Common myeloid progenitor, CD34-positive (primary cell): ENCODE measurements at regions not wholly inside any gene's neighbourhood (a gene's known extent, or its start where the extent isn't known, plus 50 kb on each side); places are given as distances from the start of the nearest gene placed in this dataset.

Experiments
- CTCF ChIA-PET: fragments of 350-600 bp; sonication (Branson Sonifier 250); formaldehyde crosslinking; loops from one replicate; lab custom pipeline; 2021; ENCODE audit warnings: antibody characterized with exemption; lab: Charles Lee
- POLR2A ChIA-PET: fragments of 350-600 bp; sonication (Branson Sonifier 250); formaldehyde crosslinking; loops from one replicate; lab custom pipeline; 2021; ENCODE audit warnings: antibody characterized with exemption; lab: Charles Lee
- DNase-seq, 3 donors: peaks; one replicate each; pipeline versions ENCODE4 v3.0.0 to v3.0.0-alpha.2; 2013
- H3K27ac ChIP-seq, 2 experiments: 1 replicate in 1 of 2; 2 replicates in 1 of 2; pipeline ENCODE4 v1.7.0; 2013; ENCODE audit warnings: inconsistent platforms in 2 of 2, low read length in 2 of 2, mild to moderate bottlenecking in 2 of 2, low read depth in 1 of 2, moderate library complexity in 1 of 2; ENCODE audit not compliant: severe bottlenecking in 2 of 2, insufficient read depth in 1 of 2, poor library complexity in 1 of 2
- H3K27me3 ChIP-seq, 5 experiments: replicated peaks in 2 of 5; 1 replicate in 3 of 5; 2 replicates in 2 of 5; pipeline versions ENCODE4 v1.6.1 to v1.7.0; 2013; ENCODE audit warnings: low read length in 4 of 5, mild to moderate bottlenecking in 2 of 5, moderate library complexity in 2 of 5, inconsistent platforms in 1 of 5; ENCODE audit not compliant: insufficient read depth in 5 of 5, control insufficient read depth in 4 of 5
- H3K36me3 ChIP-seq, 4 experiments: 1 replicate in 2 of 4; 2 replicates in 2 of 4; pipeline versions ENCODE4 v1.6.1 to v1.7.0; 2013; ENCODE audit warnings: low read length in 3 of 4, control low read depth in 1 of 4, mild to moderate bottlenecking in 1 of 4; ENCODE audit not compliant: control insufficient read depth in 4 of 4, insufficient read depth in 4 of 4
- H3K4me1 ChIP-seq, 4 experiments: 1 replicate in 3 of 4; 2 replicates in 1 of 4; pipeline versions ENCODE4 v1.6.1 to v1.7.1; 2013; ENCODE audit warnings: low read length in 3 of 4, mild to moderate bottlenecking in 3 of 4, control low read depth in 1 of 4, inconsistent platforms in 1 of 4, moderate library complexity in 1 of 4; ENCODE audit not compliant: control insufficient read depth in 4 of 4, insufficient read depth in 4 of 4; ENCODE audit errors: control extremely low read depth in 1 of 4
- H3K4me3 ChIP-seq, 7 experiments: 1 replicate in 4 of 7; 2 replicates in 3 of 7; pipeline versions ENCODE4 v1.5.1 to v1.7.0; 2013; ENCODE audit warnings: mild to moderate bottlenecking in 7 of 7, low read length in 6 of 7, moderate library complexity in 6 of 7, inconsistent platforms in 2 of 7, low read depth in 2 of 7, control low read depth in 1 of 7; ENCODE audit not compliant: insufficient read depth in 4 of 7, control insufficient read depth in 1 of 7; ENCODE audit errors: extremely low read depth in 1 of 7
- H3K9me3 ChIP-seq, 5 experiments: 1 replicate in 4 of 5; 2 replicates in 1 of 5; pipeline versions ENCODE4 v1.6.1 to v1.7.1; 2013; ENCODE audit warnings: low read length in 4 of 5, mild to moderate bottlenecking in 2 of 5, inconsistent platforms in 1 of 5, low read depth in 1 of 5, moderate library complexity in 1 of 5; ENCODE audit not compliant: control insufficient read depth in 4 of 5, insufficient read depth in 2 of 5; ENCODE audit errors: control extremely low read depth in 1 of 5
- WGBS: methylation state at CpG from one replicate; pipeline ENCODE4 v1.1.5; 2013; ENCODE audit not compliant: insufficient coverage; 5-methylcytosine and 5-hydroxymethylcytosine counted together

- no peak overlapping the region for H3K27ac ChIP-seq
- ChIA-PET CTCF (no interaction called here), POLR2A (no interaction called here)
- 88% methylated on average over 4 of the region's 5 CpGs for WGBS
- DNase-seq, result no peak
- no peaks in the 10 kb centered on the region for H3K9me3 ChIP-seq
- H3K27me3 ChIP-seq, result no peaks in the 10 kb centered on the region
- H3K36me3 ChIP-seq, result no peaks in the 10 kb centered on the region
- H3K4me3 ChIP-seq, result no peak overlapping the region
- no peaks in the 10 kb centered on the region for H3K4me1 ChIP-seq
These were observed 139.2 kb downstream of the LINC00632 start for GRCh38 chrX:140848800-140849199.

DNA sequence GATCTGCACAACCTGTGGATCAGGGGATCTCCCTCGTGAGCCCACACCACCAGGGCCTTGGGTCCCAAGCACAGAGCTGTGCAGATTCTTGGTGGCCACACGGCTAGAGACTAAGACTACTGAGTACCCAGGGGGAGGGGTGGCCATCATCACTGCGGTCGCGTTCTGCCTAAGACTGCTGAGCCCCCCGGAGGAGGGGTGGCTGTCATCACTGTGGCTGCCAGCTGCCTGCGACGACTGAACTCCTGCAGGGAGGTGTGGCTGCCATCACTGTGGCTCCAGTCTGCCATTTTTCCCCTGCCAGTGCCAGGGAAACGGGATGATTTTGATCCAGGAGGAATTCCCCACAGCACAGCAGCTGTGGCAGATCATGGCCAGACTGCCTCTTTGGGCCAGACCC, 141.7 kb upstream of the SPANXB1 start:
- WGBS, result 90% methylated on average over 9 of the region's 9 CpGs
- H3K27ac ChIP-seq, result no peak overlapping the region
- ChIA-PET POLR2A (no interaction called here), CTCF (no interaction called here)
- no peaks in the 10 kb centered on the region for H3K27me3 ChIP-seq
- H3K36me3 ChIP-seq, result no peaks in the 10 kb centered on the region
- no peak for DNase-seq
- no peak overlapping the region for H3K4me3 ChIP-seq
- H3K4me1 ChIP-seq, result no peaks in the 10 kb centered on the region
- no peaks in the 10 kb centered on the region for H3K9me3 ChIP-seq

- Histone ChIP-seq H3K27me3 (no peaks in the 10 kb centered on the region), H3K27ac (no peak overlapping the region), H3K4me3 (no peak overlapping the region), H3K4me1 (no peaks in the 10 kb centered on the region), H3K36me3 (no peaks in the 10 kb centered on the region), H3K9me3 (no peaks in the 10 kb centered on the region)
- ChIA-PET POLR2A (no interaction called here), CTCF (no interaction called here)
- no peak for DNase-seq
- WGBS, result no CpG with 5 or more reads among the region's 1 CpG
These were observed 135.9 kb upstream of the SPANXB1 start for GRCh38 chrX:140866446-140866845.

DNA sequence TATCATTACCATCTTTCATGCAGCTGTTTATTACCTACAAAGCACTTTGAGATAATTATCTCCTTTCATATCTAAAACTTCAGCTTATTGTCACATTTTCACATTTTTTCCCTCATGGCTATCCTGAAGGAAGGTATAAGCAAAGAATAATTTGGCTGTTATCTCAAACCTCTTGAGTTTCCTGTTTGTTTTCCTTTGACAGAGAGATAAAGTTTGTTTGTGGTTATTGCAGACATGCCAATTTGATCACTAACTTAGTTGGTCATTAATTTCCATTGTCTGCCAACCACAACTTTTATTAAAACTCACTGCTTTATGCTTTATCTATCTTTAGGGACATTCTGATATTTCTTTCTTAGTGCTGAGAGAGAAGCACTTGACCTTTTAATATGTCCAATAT, 89.8 kb upstream of the SPANXB1 start:
- H3K4me3 ChIP-seq, result no peak overlapping the region
- no peaks in the 10 kb centered on the region for H3K36me3 ChIP-seq
- CTCF ChIA-PET, result no interaction called here
- H3K9me3 ChIP-seq, result no peaks in the 10 kb centered on the region
- POLR2A ChIA-PET, result no interaction called here
- no peak overlapping the region for H3K27ac ChIP-seq
- DNase-seq, result no peak
- H3K4me1 ChIP-seq, result no peaks in the 10 kb centered on the region
- no peaks in the 10 kb centered on the region for H3K27me3 ChIP-seq

- H3K27ac ChIP-seq, result no peak overlapping the region
- H3K4me1 ChIP-seq, result no peaks in the 10 kb centered on the region
- no peaks in the 10 kb centered on the region for H3K36me3 ChIP-seq
- no peaks in the 10 kb centered on the region for H3K27me3 ChIP-seq
- no peaks in the 10 kb centered on the region for H3K9me3 ChIP-seq
- no peak overlapping the region for H3K4me3 ChIP-seq
- ChIA-PET POLR2A (no interaction called here), CTCF (no interaction called here)
- WGBS, result no CpG with 5 or more reads among the region's 3 CpGs
- DNase-seq, result no peak
These were observed 88.4 kb upstream of the SPANXB1 start for GRCh38 chrX:140913802-140914501.

GRCh38 chrX:140916872-140917271, 85.5 kb upstream of the SPANXB1 start:
- Histone ChIP-seq H3K27ac (no peak overlapping the region), H3K4me3 (no peak overlapping the region), H3K27me3 (no peaks in the 10 kb centered on the region), H3K4me1 (no peaks in the 10 kb centered on the region), H3K36me3 (no peaks in the 10 kb centered on the region), H3K9me3 (no peaks in the 10 kb centered on the region)
- ChIA-PET POLR2A (no interaction called here), CTCF (interaction anchor here (1.0 kb wide), 1 partner anchor 361 kb away, joined by 3 read pairs; no protein-coding TSS in a partner anchor)
- WGBS, result no CpG with 5 or more reads among the region's 1 CpG
- no peak for DNase-seq

DNA sequence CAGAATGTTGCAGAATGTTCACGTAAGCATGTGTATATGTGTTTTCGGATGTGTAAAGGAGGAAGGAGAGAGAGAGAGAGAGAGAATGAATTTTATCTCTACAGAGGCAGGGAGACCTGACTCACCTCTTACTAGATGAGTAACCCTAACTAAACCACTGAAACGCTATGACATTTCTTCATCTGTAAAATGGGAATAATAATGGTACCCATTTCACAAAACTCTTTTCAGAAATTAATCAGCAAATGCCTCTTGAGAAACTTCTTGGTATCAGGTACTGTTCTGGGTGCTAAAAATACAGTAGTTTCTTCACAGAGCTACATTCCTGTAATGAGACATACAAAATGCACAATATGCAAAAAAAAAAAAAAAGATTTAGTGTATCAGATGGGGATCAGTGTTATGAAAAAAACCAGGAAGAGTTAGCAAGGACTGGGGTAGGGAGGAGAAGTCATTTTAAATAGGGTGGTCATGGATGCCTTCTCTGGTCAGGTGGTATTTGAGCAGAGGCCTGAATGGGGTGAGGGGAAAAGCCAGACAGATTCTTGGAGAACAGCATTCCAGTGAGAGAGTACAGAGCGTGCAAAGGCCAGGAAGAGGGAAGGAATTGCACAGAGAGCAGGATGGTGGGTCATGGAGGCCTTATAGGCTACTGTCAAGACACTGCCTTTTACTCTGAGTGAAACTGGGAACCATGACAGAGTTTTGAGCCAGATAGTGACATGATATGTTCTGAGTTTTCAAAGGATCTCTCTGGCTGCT, 84.9 kb upstream of the SPANXB1 start:
- Histone ChIP-seq H3K4me1 (no peaks in the 10 kb centered on the region), H3K36me3 (no peaks in the 10 kb centered on the region), H3K27ac (no peak overlapping the region), H3K4me3 (no peak overlapping the region), H3K9me3 (no peaks in the 10 kb centered on the region), H3K27me3 (no peaks in the 10 kb centered on the region)
- ChIA-PET CTCF (interaction anchor here (0.6 to 1.0 kb wide), 3 partner anchors 58 to 822 kb away, joined by 3 read pairs; no protein-coding TSS in a partner anchor), POLR2A (no interaction called here)
- WGBS, result 100% methylated on average over 1 of the region's 4 CpGs
- no peak for DNase-seq
